OCI-LY7 (cell line): ENCODE measurements at regions not wholly inside any gene's neighbourhood (a gene's known extent, or its start where the extent isn't known, plus 50 kb on each side); places are given as distances from the start of the nearest gene placed in this dataset.

ENCODE experiments used
- BruUV-seq: library from RNA; stranded (reverse); fragments of 400-500 nt; replicated peaks from 2 replicates; lab custom pipeline; 2021; lab: Mats Ljungman, UMichigan
- CTCF ChIA-PET: fragments of 300-600 bp; sonication (Branson Sonifier 250); formaldehyde crosslinking; loops from one replicate; lab custom pipeline; 2022; ENCODE audit warnings: antibody characterized with exemption; ENCODE audit not compliant: unreplicated experiment; lab: Charles Lee
- POLR2A ChIA-PET: fragments of 300-600 bp; sonication (Branson Sonifier 250); formaldehyde crosslinking; loops from one replicate; lab custom pipeline; 2022; ENCODE audit warnings: antibody characterized with exemption; lab: Charles Lee
- DNase-seq: peaks from one replicate; pipeline ENCODE4 v3.0.0-alpha.2; 2015; ENCODE audit warnings: low spot score
- H2AFZ ChIP-seq: fragments of 200-600 bp; sonication (generic), shearing (Covaris generic); 2 replicates; pipeline ENCODE4 v1.6.1; 2014; ENCODE audit warnings: mild to moderate bottlenecking, antibody characterized with exemption, low read length, moderate library complexity
- H3K27ac ChIP-seq: fragments of 200-600 bp; sonication (generic); 2 replicates; pipeline ENCODE4 v1.5.1; 2014; ENCODE audit warnings: mixed run types, low read depth, mild to moderate bottlenecking, moderate library complexity, low read length, inconsistent platforms; ENCODE audit not compliant: poor library complexity, severe bottlenecking
- H3K36me3 ChIP-seq: fragments of 200-600 bp; sonication (generic); 2 replicates; pipeline ENCODE4 v1.6.1; 2014; ENCODE audit warnings: mild to moderate bottlenecking, antibody characterized with exemption, low read length, moderate library complexity, mixed read lengths; ENCODE audit not compliant: insufficient read depth
- H3K4me1 ChIP-seq: fragments of 200-600 bp; sonication (generic); 2 replicates; pipeline ENCODE4 v1.5.1; 2014; ENCODE audit warnings: mild to moderate bottlenecking, low read length; ENCODE audit not compliant: insufficient read depth, poor library complexity, severe bottlenecking
- H3K4me2 ChIP-seq: fragments of 200-600 bp; sonication (generic); 2 replicates; pipeline ENCODE4 v1.6.1; 2014; ENCODE audit warnings: mild to moderate bottlenecking, low read length
- H3K4me3 ChIP-seq: fragments of 200-600 bp; sonication (generic); 2 replicates; pipeline ENCODE4 v1.5.1; 2014; ENCODE audit warnings: mild to moderate bottlenecking, low read depth, low read length; ENCODE audit not compliant: poor library complexity, severe bottlenecking
- H3K79me2 ChIP-seq: fragments of 200-600 bp; sonication (generic); 2 replicates; pipeline ENCODE4 v1.6.1; 2016; ENCODE audit warnings: low read depth, mild to moderate bottlenecking, low read length, moderate library complexity, mixed read lengths; ENCODE audit not compliant: insufficient read depth
- H3K9me2 ChIP-seq: fragments of 200-600 bp; sonication (generic); 2 replicates; pipeline ENCODE4 v1.6.1; 2016; ENCODE audit warnings: mild to moderate bottlenecking, low read length, mixed read lengths; ENCODE audit not compliant: insufficient read depth
- H3K9me3 ChIP-seq: fragments of 200-600 bp; sonication (generic); 2 replicates; pipeline ENCODE4 v1.6.1; 2014; ENCODE audit warnings: mild to moderate bottlenecking, mixed run types, low read length, mixed read lengths
- H4K20me1 ChIP-seq: fragments of 200-600 bp; sonication (generic); 2 replicates; pipeline ENCODE4 v1.6.1; 2014; ENCODE audit warnings: mild to moderate bottlenecking, antibody characterized with exemption, low read length, moderate library complexity, mixed read lengths; ENCODE audit not compliant: insufficient read depth
- CTCF ChIP-seq: fragments of 200-600 bp; sonication (generic); conservative IDR thresholded peaks from 2 replicates; pipeline ENCODE4 v1.5.1; 2014; ENCODE audit warnings: mild to moderate bottlenecking, antibody characterized with exemption, low read length, moderate library complexity, mixed read lengths
- EZH2phosphoT487 ChIP-seq: fragments of 200-600 bp; sonication (generic); IDR thresholded peaks from 2 replicates; pipeline ENCODE4 v1.6.1; 2018; ENCODE audit warnings: low read depth, borderline replicate concordance, mild to moderate bottlenecking, mixed run types, antibody characterized with exemption, low read length, moderate library complexity, mixed read lengths
- intact Hi-C: fragments of 100-400 bp; cut with micrococcal nuclease; formaldehyde crosslinking; loops from one replicate; pipeline ENCODE4 v1.10.0; 2022; ENCODE audit not compliant: unreplicated experiment

GRCh38 chr11:28448186-28448585 lies 340.0 kb downstream of the METTL15 start:
- H4K20me1 ChIP-seq, result no peaks in the 10 kb centered on the region
- H3K9me3 ChIP-seq, result no peaks in the 10 kb centered on the region
- intact Hi-C loops, result no loop called here
- no peaks in the 10 kb centered on the region for H3K9me2 ChIP-seq
- no peak overlapping the region for H2AFZ ChIP-seq
- ChIA-PET CTCF (no interaction called here), POLR2A (no interaction called here)
- H3K4me3 ChIP-seq, result no peak overlapping the region
- H3K36me3 ChIP-seq, result no peaks in the 10 kb centered on the region
- H3K27ac ChIP-seq, result no peak overlapping the region
- H3K4me2 ChIP-seq, result no peak overlapping the region
- H3K79me2 ChIP-seq, result no peaks in the 10 kb centered on the region
- TF ChIP-seq EZH2phosphoT487, result no peak
- TF ChIP-seq CTCF, result no peak
- no TSS peak for BruUV-seq
- no peak for DNase-seq
- no peaks in the 10 kb centered on the region for H3K4me1 ChIP-seq

- TF ChIP-seq EZH2phosphoT487, result no peak
- no peak for TF ChIP-seq CTCF
- Histone ChIP-seq H2AFZ (no peak overlapping the region), H3K9me3 (no peaks in the 10 kb centered on the region), H3K36me3 (no peaks in the 10 kb centered on the region), H3K27ac (no peak overlapping the region), H3K4me1 (no peaks in the 10 kb centered on the region), H4K20me1 (no peaks in the 10 kb centered on the region), H3K9me2 (no peaks in the 10 kb centered on the region), H3K4me3 (no peak overlapping the region), H3K79me2 (no peaks in the 10 kb centered on the region), H3K4me2 (no peak overlapping the region)
- intact Hi-C loops, result no loop called here
- BruUV-seq, result no TSS peak
- CTCF ChIA-PET, result no interaction called here
- POLR2A ChIA-PET, result no interaction called here
- no peak for DNase-seq
Observed at GRCh38 chr11:28447226-28447625, 339.0 kb downstream of the METTL15 start.

- ChIA-PET CTCF (interaction anchor here (0.6 kb wide), 1 partner anchor 515 kb away, joined by 3 read pairs; no protein-coding TSS in a partner anchor), POLR2A (no interaction called here)
- Histone ChIP-seq H3K27ac (no peak overlapping the region), H3K36me3 (no peaks in the 10 kb centered on the region), H3K9me2 (no peaks in the 10 kb centered on the region), H3K9me3 (no peaks in the 10 kb centered on the region), H3K4me3 (no peak overlapping the region), H2AFZ (no peak overlapping the region), H3K79me2 (no peaks in the 10 kb centered on the region), H3K4me1 (no peaks in the 10 kb centered on the region), H3K4me2 (no peak overlapping the region), H4K20me1 (no peaks in the 10 kb centered on the region)
- BruUV-seq, result no TSS peak
- no peak for DNase-seq
- intact Hi-C loops, result no loop called here
- TF ChIP-seq CTCF, result no peak
- TF ChIP-seq EZH2phosphoT487, result no peak
Observed at GRCh38 chr11:28442131-28442530, 333.9 kb downstream of the METTL15 start.
